ENCODE measurements at regions not wholly inside any gene's neighbourhood (a gene's known extent, or its start where the extent isn't known, plus 50 kb on each side); places are given as distances from the start of the nearest gene placed in this dataset.
"Not testable (repeated sequence)": the region's sequence is repeated elsewhere in the genome, so short reads cannot be mapped to it uniquely, and the experiment has no call there.

- TF ChIP-seq CTCF (IDR thresholded peaks at IDR 0.05); ZNF263 (CRISPR knock-in tag; IDR thresholded peaks at IDR 0.05; ENCODE audit: low read depth); JUN (CRISPR knock-in tag; IDR thresholded peaks at IDR 0.05); E2F5 (CRISPR knock-in tag; IDR thresholded peaks at IDR 0.05); TEAD1 (CRISPR knock-in tag; IDR thresholded peaks at IDR 0.05); ATF1 (CRISPR knock-in tag; IDR thresholded peaks at IDR 0.05); IRF2 (CRISPR knock-in tag; IDR thresholded peaks at IDR 0.05; ENCODE audit: borderline replicate concordance, low read depth); NFE2L1 (CRISPR knock-in tag; IDR thresholded peaks at IDR 0.05); GABPB1 (CRISPR knock-in tag; IDR thresholded peaks at IDR 0.05); AFF4 (CRISPR knock-in tag; IDR thresholded peaks at IDR 0.05; ENCODE audit: borderline replicate concordance): not testable (repeated sequence)
Observed at GRCh38 chr1:148417241-148417640, 65.9 kb downstream of the PPIAL4G start.
